Body of pancreas (tissue), 4 donors: ENCODE measurements at regions not wholly inside any gene's neighbourhood (a gene's known extent, or its start where the extent isn't known, plus 50 kb on each side); places are given as distances from the start of the nearest gene placed in this dataset.

Experiments
- ATAC-seq: fragments of 150-250 bp; one replicate; pipeline ENCODE4 v1.9.1; 2016
- DNase-seq, 4 donors: peaks; one replicate each; pipeline ENCODE4 v3.0.0-alpha.2; 2019
- H3K27ac ChIP-seq, 4 donors: fragments of 200-600 bp; sonication (generic); 1 replicate in 3 of 4; 2 replicates in 1 of 4; pipeline versions ENCODE4 v1.5.1 to v1.6.1; 2016 to 2019; ENCODE audit warnings: mild to moderate bottlenecking in 1 of 4, mixed read lengths in 1 of 4, moderate library complexity in 1 of 4
- H3K27me3 ChIP-seq, 2 donors: fragments of 200-600 bp; sonication (generic); one replicate each; pipeline ENCODE4 v1.6.0; 2016; ENCODE audit warnings: mild to moderate bottlenecking in 1 of 2
- H3K36me3 ChIP-seq, 2 donors: fragments of 200-600 bp; sonication (generic); replicated peaks in 1 of 2; 2 replicates each; pipeline ENCODE4 v1.5.1; 2016; ENCODE audit warnings: low read depth in 2 of 2; ENCODE audit not compliant: insufficient read depth in 1 of 2
- H3K4me1 ChIP-seq: fragments of 200-600 bp; sonication (generic); one replicate; pipeline ENCODE4 v1.6.0; 2016
- H3K4me3 ChIP-seq, 2 donors: fragments of 200-600 bp; sonication (generic); 1 replicate in 1 of 2; 2 replicates in 1 of 2; pipeline ENCODE4 v1.5.1; 2016 to 2019
- H3K9me3 ChIP-seq, 3 donors: fragments of 200-600 bp; sonication (generic); 1 replicate in 2 of 3; 2 replicates in 1 of 3; pipeline ENCODE4 v1.5.1; 2016
- CTCF ChIP-seq, 7 experiments: fragments of 450-650 bp in 4 of 7; fragments of 200-600 bp in 3 of 7; sonication (generic) in 3 of 7; IDR thresholded peaks; one replicate each; pipeline ENCODE4 v1.5.1; 2016 to 2019; ENCODE audit warnings: antibody characterized with exemption in 7 of 7
- POLR2A ChIP-seq, 3 donors: fragments of 450-650 bp; IDR thresholded peaks; one replicate each; pipeline ENCODE4 v1.6.1; 2016; ENCODE audit warnings: antibody characterized with exemption in 3 of 3, mild to moderate bottlenecking in 2 of 3
- WGBS, 2 donors: methylation state at CpG; one replicate each; pipeline ENCODE4 v1.1.5; 2017; 5-methylcytosine and 5-hydroxymethylcytosine counted together
- intact Hi-C: fragments of 100-400 bp; cut with DNase I; formaldehyde crosslinking; loops from one replicate; pipeline ENCODE4 v1.15.1; 2023

GRCh38 chr3:116946376-116946775, 236.8 kb downstream of the TUSC7 start:
- Histone ChIP-seq H3K9me3 (no peaks in the 10 kb centered on the region), H3K4me1 (no peaks in the 10 kb centered on the region), H3K36me3 (no peaks in the 10 kb centered on the region), H3K27me3 (no peaks in the 10 kb centered on the region), H3K4me3 (no peak overlapping the region), H3K27ac (no peak overlapping the region)
- WGBS, 2 donors = 85 to 91% methylated on average over 1 of the region's 1 CpG
- intact Hi-C loops = no loop called here
- TF ChIP-seq CTCF (IDR thresholded peaks at IDR 0.05) (no peak), POLR2A (IDR thresholded peaks at IDR 0.05) (no peak)
- DNase-seq (no peak), ATAC-seq (no peak)

DNA sequence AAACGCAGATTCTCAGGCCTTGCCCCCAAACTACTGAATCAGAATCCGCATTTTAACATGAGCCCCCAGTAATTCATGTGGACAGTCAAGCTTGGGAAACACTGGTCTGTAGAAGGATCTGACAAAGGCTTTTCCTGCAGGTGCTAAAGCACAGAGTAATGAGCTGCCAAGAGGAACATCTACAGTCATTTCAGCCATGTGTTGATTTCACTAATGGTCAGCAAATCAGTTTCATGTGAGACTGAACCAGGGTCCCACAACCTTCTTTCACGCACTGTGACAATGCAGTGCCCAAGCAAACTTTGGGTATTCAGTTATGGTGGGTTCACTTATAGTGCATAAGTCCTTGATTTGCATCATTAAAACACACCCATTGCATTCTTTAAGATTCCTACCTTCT, 237.6 kb downstream of the TUSC7 start:
- Histone ChIP-seq H3K27me3 (no peaks in the 10 kb centered on the region), H3K4me1 (no peaks in the 10 kb centered on the region), H3K36me3 (no peaks in the 10 kb centered on the region), H3K27ac (no peak overlapping the region), H3K4me3 (no peak overlapping the region), H3K9me3 (no peaks in the 10 kb centered on the region)
- 88% methylated on average over 3 of the region's 3 CpGs for WGBS, 2 donors
- ATAC-seq (no peak), DNase-seq (no peak)
- intact Hi-C loops = no loop called here
- no peak for TF ChIP-seq POLR2A (IDR thresholded peaks at IDR 0.05)
- no peak for TF ChIP-seq CTCF (IDR thresholded peaks at IDR 0.05)

GRCh38 chr3:116947809-116948208, 238.2 kb downstream of the TUSC7 start:
- WGBS, 2 donors = 7 to 20% methylated on average over 3 of the region's 3 CpGs
- intact Hi-C loops = no loop called here
- DNase-seq (peak; percentile 22 to 52 (median 30)), ATAC-seq (peak; percentile 52)
- Histone ChIP-seq H3K4me3 (no peak overlapping the region), H3K4me1 (no peaks in the 10 kb centered on the region), H3K9me3 (no peaks in the 10 kb centered on the region), H3K27ac (peak overlapping the region in 1 of 4 donors; percentile 2), H3K36me3 (no peaks in the 10 kb centered on the region), H3K27me3 (no peaks in the 10 kb centered on the region)
- TF ChIP-seq POLR2A (IDR thresholded peaks at IDR 0.05) (no peak), CTCF (IDR thresholded peaks at IDR 0.05) (no peak)

DNA sequence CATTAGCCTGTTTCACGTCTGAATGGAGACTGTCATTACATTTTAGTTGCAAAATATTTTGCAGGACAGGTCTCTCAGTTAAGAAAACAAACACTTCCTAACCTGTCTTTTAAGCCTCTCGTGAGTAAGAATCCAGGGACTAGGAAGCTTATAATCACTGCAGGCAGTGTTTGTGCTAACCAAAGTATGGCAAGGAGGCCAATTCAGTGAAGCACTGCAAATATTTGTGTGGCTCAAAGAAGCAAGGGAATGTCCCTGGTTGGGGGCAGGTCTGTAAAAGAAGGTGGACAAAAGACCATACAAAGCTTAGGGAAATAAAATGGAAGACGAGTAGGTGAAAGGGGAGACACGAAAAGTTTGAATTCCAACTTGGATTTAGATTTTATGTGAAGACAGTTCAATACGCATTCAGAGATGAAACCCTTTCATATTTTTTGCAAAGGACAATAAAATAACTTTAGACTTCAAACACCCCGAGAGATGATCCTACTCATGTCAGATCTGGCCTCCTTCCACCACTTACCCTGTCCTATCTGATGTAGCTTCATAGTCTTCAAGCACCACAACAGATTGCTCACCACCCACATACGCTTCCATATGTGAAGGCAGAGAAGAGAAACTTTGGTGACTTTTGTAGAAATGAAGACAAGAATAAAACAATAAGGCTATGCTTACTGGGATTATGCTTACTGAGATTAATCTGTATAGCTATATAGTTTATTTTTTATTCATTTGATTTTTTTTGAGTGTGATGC, 240.9 kb downstream of the TUSC7 start:
- no peak for DNase-seq
- H3K27ac ChIP-seq = no peak overlapping the region
- no peak for ATAC-seq
- TF ChIP-seq POLR2A (IDR thresholded peaks at IDR 0.05) (no peak), CTCF (IDR thresholded peaks at IDR 0.05) (no peak)
- intact Hi-C loops = no loop called here
- H3K36me3 ChIP-seq = no peaks in the 10 kb centered on the region
- H3K4me3 ChIP-seq = no peak overlapping the region
- 65 to 79% methylated on average over 7 of the region's 7 CpGs for WGBS, 2 donors
- H3K9me3 ChIP-seq = no peaks in the 10 kb centered on the region
- H3K27me3 ChIP-seq = no peaks in the 10 kb centered on the region
- H3K4me1 ChIP-seq = no peaks in the 10 kb centered on the region

GRCh38 chr3:116951610-116952009, 242.0 kb downstream of the TUSC7 start:
- Histone ChIP-seq H3K27ac (no peak overlapping the region), H3K4me3 (no peak overlapping the region), H3K27me3 (no peaks in the 10 kb centered on the region), H3K9me3 (no peaks in the 10 kb centered on the region), H3K36me3 (no peaks in the 10 kb centered on the region), H3K4me1 (no peaks in the 10 kb centered on the region)
- intact Hi-C loops = no loop called here
- no peak for TF ChIP-seq POLR2A (IDR thresholded peaks at IDR 0.05)
- TF ChIP-seq CTCF (IDR thresholded peaks at IDR 0.05) = no peak
- DNase-seq (no peak), ATAC-seq (no peak)
- WGBS, 2 donors = 54 to 74% methylated on average over 3 of the region's 3 CpGs
